ENCODE measurements at regions not wholly inside any gene's neighbourhood (a gene's known extent, or its start where the extent isn't known, plus 50 kb on each side); places are given as distances from the start of the nearest gene placed in this dataset.
A peak's percentile ranks its signal among the peaks of the same experiment; 100 is the strongest.

GRCh38 chr10:4662576-4663161 is 163.3 kb upstream of the AKR1E2 start:
- H3K27ac Mint-ChIP-seq (ENCODE audit: unreplicated experiment) = peak overlapping the region; percentile 84
- TF ChIP-seq CTCF (IDR thresholded peaks at IDR 0.05; ENCODE audit: insufficient read depth in 1 of 2, low read depth in 1 of 2, low read length in 1 of 2, severe bottlenecking in 1 of 2, unreplicated experiment in 1 of 2) = no peak
- no peaks in the 10 kb centered on the region for H3K27me3 ChIP-seq (replicated peaks; ENCODE audit: control insufficient read depth, insufficient read depth, low read length)
- no peak for DNase-seq
- peaks cover 27% of the 10 kb centered on the region for H3K4me1 ChIP-seq
- peak overlapping the region; percentile 7 for H3K4me3 Mint-ChIP-seq (ENCODE audit: unreplicated experiment)
- peaks cover 10% of the 10 kb centered on the region for H3K4me1 Mint-ChIP-seq (ENCODE audit: low read depth, unreplicated experiment)
- no peaks in the 10 kb centered on the region for H3K27me3 Mint-ChIP-seq (ENCODE audit: insufficient read depth, unreplicated experiment)
- BruUV-seq (replicated peaks) = no TSS peak
- no peaks in the 10 kb centered on the region for H3K36me3 ChIP-seq (ENCODE audit: control insufficient read depth, insufficient read depth, low read length)
- peaks cover 5% of the 10 kb centered on the region; the same call in 1 of the 2 replicates for H3K9me3 ChIP-seq
- ChIA-PET POLR2A (no interaction called here), CTCF (no interaction called here)
- no peaks in the 10 kb centered on the region for H3K36me3 Mint-ChIP-seq (ENCODE audit: insufficient read depth, unreplicated experiment)
- H3K4me3 ChIP-seq (ENCODE audit: low read depth, low read length) = no peak overlapping the region
- no peaks in the 10 kb centered on the region for H3K9me3 Mint-ChIP-seq (ENCODE audit: unreplicated experiment)
- intact Hi-C loops (cut with micrococcal nuclease; ENCODE audit: unreplicated experiment) = loop anchor here (2.0 to 5.0 kb wide), 2 partner anchors 105 to 488 kb away; no protein-coding TSS in a partner anchor

GRCh38 chr10:4661511-4662255 is 164.3 kb upstream of the AKR1E2 start:
- CTCF ChIA-PET = no interaction called here
- POLR2A ChIA-PET = no interaction called here
- intact Hi-C loops (cut with micrococcal nuclease; ENCODE audit: unreplicated experiment) = loop anchor here (2.0 to 5.0 kb wide), 2 partner anchors 106 to 487 kb away; no protein-coding TSS in a partner anchor

GRCh38 chr10:4658777-4659176 is 167.2 kb upstream of the AKR1E2 start:
- no peaks in the 10 kb centered on the region for H3K36me3 ChIP-seq (ENCODE audit: control insufficient read depth, insufficient read depth, low read length)
- H3K27me3 Mint-ChIP-seq (ENCODE audit: insufficient read depth, unreplicated experiment) = peaks cover 4% of the 10 kb centered on the region
- H3K27ac Mint-ChIP-seq (ENCODE audit: unreplicated experiment) = no peak overlapping the region
- H3K4me1 ChIP-seq = peaks cover 23% of the 10 kb centered on the region
- H3K27me3 ChIP-seq (replicated peaks; ENCODE audit: control insufficient read depth, insufficient read depth, low read length) = no peaks in the 10 kb centered on the region
- no peak for TF ChIP-seq CTCF (IDR thresholded peaks at IDR 0.05; ENCODE audit: insufficient read depth in 1 of 2, low read depth in 1 of 2, low read length in 1 of 2, severe bottlenecking in 1 of 2, unreplicated experiment in 1 of 2)
- DNase-seq = no peak
- H3K4me1 Mint-ChIP-seq (ENCODE audit: low read depth, unreplicated experiment) = peaks cover 10% of the 10 kb centered on the region
- ChIA-PET POLR2A (no interaction called here), CTCF (no interaction called here)
- no TSS peak for BruUV-seq (replicated peaks)
- H3K9me3 Mint-ChIP-seq (ENCODE audit: unreplicated experiment) = no peaks in the 10 kb centered on the region
- H3K4me3 ChIP-seq (ENCODE audit: low read depth, low read length) = no peak overlapping the region
- intact Hi-C loops (cut with micrococcal nuclease; ENCODE audit: unreplicated experiment) = no loop called here
- H3K36me3 Mint-ChIP-seq (ENCODE audit: insufficient read depth, unreplicated experiment) = no peaks in the 10 kb centered on the region
- peaks cover 5% of the 10 kb centered on the region; the same call in 1 of the 2 replicates for H3K9me3 ChIP-seq
- no peak overlapping the region for H3K4me3 Mint-ChIP-seq (ENCODE audit: unreplicated experiment)

More at GRCh38 chr10:4661511-4662255, 164.3 kb upstream of the AKR1E2 start:
- Mint-ChIP-seq H3K27me3 (ENCODE audit: insufficient read depth, unreplicated experiment) (no peaks in the 10 kb centered on the region), H3K4me3 (ENCODE audit: unreplicated experiment) (no peak overlapping the region), H3K9me3 (ENCODE audit: unreplicated experiment) (no peaks in the 10 kb centered on the region), H3K4me1 (ENCODE audit: low read depth, unreplicated experiment) (peaks cover 10% of the 10 kb centered on the region), H3K36me3 (ENCODE audit: insufficient read depth, unreplicated experiment) (no peaks in the 10 kb centered on the region), H3K27ac (ENCODE audit: unreplicated experiment) (peak overlapping the region; percentile 84)
- no peak overlapping the region for H3K4me3 ChIP-seq (ENCODE audit: low read depth, low read length)
- H3K27me3 ChIP-seq (replicated peaks; ENCODE audit: control insufficient read depth, insufficient read depth, low read length) = no peaks in the 10 kb centered on the region
- no peaks in the 10 kb centered on the region for H3K36me3 ChIP-seq (ENCODE audit: control insufficient read depth, insufficient read depth, low read length)
- no TSS peak for BruUV-seq (replicated peaks)
- H3K9me3 ChIP-seq = peaks cover 5% of the 10 kb centered on the region; the same call in 1 of the 2 replicates
- no peak for DNase-seq
- peaks cover 27% of the 10 kb centered on the region for H3K4me1 ChIP-seq
- no peak for TF ChIP-seq CTCF (IDR thresholded peaks at IDR 0.05; ENCODE audit: insufficient read depth in 1 of 2, low read depth in 1 of 2, low read length in 1 of 2, severe bottlenecking in 1 of 2, unreplicated experiment in 1 of 2)
